ENCODE measurements at regions not wholly inside any gene's neighbourhood (a gene's known extent, or its start where the extent isn't known, plus 50 kb on each side); places are given as distances from the start of the nearest gene placed in this dataset.

DNA sequence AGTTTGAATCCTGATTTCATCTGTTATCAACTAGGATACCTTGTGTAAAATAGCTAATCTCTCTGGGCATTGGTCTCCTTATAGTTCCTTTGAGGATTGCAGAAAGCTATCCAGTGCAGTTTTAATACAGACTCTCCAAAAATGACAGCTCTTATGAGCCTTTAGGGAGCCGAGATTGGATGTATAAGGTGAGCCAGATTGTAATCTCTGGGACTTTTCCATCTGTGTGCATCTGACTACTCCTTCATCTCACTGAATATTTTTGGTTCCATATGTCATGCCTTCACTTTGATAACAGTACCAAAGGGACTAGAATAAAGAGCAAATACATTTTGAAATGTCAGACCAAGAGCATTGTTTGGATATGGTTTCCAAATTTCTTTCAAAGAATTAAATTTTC is 367.2 kb downstream of the TMEM232 start:
- TF ChIP-seq, protein P1, sequence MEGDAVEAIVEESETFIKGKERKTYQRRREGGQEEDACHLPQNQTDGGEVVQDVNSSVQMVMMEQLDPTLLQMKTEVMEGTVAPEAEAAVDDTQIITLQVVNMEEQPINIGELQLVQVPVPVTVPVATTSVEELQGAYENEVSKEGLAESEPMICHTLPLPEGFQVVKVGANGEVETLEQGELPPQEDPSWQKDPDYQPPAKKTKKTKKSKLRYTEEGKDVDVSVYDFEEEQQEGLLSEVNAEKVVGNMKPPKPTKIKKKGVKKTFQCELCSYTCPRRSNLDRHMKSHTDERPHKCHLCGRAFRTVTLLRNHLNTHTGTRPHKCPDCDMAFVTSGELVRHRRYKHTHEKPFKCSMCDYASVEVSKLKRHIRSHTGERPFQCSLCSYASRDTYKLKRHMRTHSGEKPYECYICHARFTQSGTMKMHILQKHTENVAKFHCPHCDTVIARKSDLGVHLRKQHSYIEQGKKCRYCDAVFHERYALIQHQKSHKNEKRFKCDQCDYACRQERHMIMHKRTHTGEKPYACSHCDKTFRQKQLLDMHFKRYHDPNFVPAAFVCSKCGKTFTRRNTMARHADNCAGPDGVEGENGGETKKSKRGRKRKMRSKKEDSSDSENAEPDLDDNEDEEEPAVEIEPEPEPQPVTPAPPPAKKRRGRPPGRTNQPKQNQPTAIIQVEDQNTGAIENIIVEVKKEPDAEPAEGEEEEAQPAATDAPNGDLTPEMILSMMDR (IDR thresholded peaks at IDR 0.05; ENCODE audit: insufficient read depth, low read depth, low read length) = no peak
- CTCF ChIA-PET = no interaction called here
- Histone ChIP-seq H3K4me3 (ENCODE audit: low read depth, low read length) (no peak overlapping the region), H3K27me3 (ENCODE audit: control insufficient read depth, insufficient read depth, low read length) (no peaks in the 10 kb centered on the region), H3K36me3 (ENCODE audit: control insufficient read depth, insufficient read depth, low read length) (no peaks in the 10 kb centered on the region)
- no peak for DNase-seq (ENCODE audit: low read depth)
- POLR2A ChIA-PET = no interaction called here

DNA sequence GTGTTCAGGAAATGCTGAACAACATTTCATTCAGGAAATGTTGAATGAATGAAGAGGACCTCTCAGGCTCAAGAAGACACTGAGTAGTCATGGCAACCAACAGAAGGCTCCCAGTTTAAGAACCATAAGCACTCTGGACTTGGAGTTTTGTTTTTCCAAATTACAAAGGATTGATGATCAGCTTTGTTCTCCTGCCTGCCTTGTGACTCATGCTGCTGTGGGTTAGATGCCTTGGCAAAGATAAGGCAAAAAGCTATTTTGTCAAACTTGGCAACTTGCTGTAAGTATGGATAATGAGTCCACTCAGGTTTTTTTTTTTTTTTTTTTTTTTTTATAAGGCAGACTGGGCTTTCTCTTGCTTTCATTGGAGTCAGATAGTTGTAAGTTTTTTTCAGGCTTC is 365.0 kb downstream of the TMEM232 start:
- Histone ChIP-seq H3K4me3 (ENCODE audit: low read depth, low read length) (no peak overlapping the region), H3K36me3 (ENCODE audit: control insufficient read depth, insufficient read depth, low read length) (no peaks in the 10 kb centered on the region), H3K27me3 (ENCODE audit: control insufficient read depth, insufficient read depth, low read length) (no peaks in the 10 kb centered on the region)
- ChIA-PET CTCF (interaction anchor here (1.2 kb wide), 1 partner anchor 10 kb away, joined by 3 read pairs; no protein-coding TSS in a partner anchor), POLR2A (no interaction called here)
- TF ChIP-seq, protein P1 (IDR thresholded peaks at IDR 0.05; ENCODE audit: insufficient read depth, low read depth, low read length) = no peak
- no peak for DNase-seq (ENCODE audit: low read depth)

GRCh38 chr5:110362261-110362660 is 364.2 kb downstream of the TMEM232 start:
- POLR2A ChIA-PET = no interaction called here
- no peak for DNase-seq (ENCODE audit: low read depth)
- CTCF ChIA-PET = interaction anchor here (1.2 kb wide), 1 partner anchor 9 kb away, joined by 3 read pairs; no protein-coding TSS in a partner anchor
- Histone ChIP-seq H3K4me3 (ENCODE audit: low read depth, low read length) (no peak overlapping the region), H3K36me3 (ENCODE audit: control insufficient read depth, insufficient read depth, low read length) (no peaks in the 10 kb centered on the region), H3K27me3 (ENCODE audit: control insufficient read depth, insufficient read depth, low read length) (no peaks in the 10 kb centered on the region)
- TF ChIP-seq, protein P1 (IDR thresholded peaks at IDR 0.05; ENCODE audit: insufficient read depth, low read depth, low read length) = no peak

GRCh38 chr5:110366716-110367115 is 359.8 kb downstream of the TMEM232 start:
- CTCF ChIA-PET = no interaction called here
- POLR2A ChIA-PET = no interaction called here
- TF ChIP-seq, protein P1 (IDR thresholded peaks at IDR 0.05; ENCODE audit: insufficient read depth, low read depth, low read length) = no peak
- DNase-seq (ENCODE audit: low read depth) = no peak
- H3K27me3 ChIP-seq (ENCODE audit: control insufficient read depth, insufficient read depth, low read length) = no peaks in the 10 kb centered on the region
- H3K4me3 ChIP-seq (ENCODE audit: low read depth, low read length) = no peak overlapping the region
- H3K36me3 ChIP-seq (ENCODE audit: control insufficient read depth, insufficient read depth, low read length) = no peaks in the 10 kb centered on the region
